ENCODE measurements at regions not wholly inside any gene's neighbourhood (a gene's known extent, or its start where the extent isn't known, plus 50 kb on each side); places are given as distances from the start of the nearest gene placed in this dataset.

GRCh38 chr1:5381491-5381890, 610.7 kb downstream of the NPHP4 start:
- no peaks in the 10 kb centered on the region for H3K4me1 ChIP-seq (ENCODE audit: control insufficient read depth, extremely low read depth, insufficient read depth, low read length)
- no peak overlapping the region for H2AFZ ChIP-seq (ENCODE audit: low read length)
- no peak overlapping the region for H3K4me3 ChIP-seq (replicated peaks in 1 of 4; ENCODE audit: control extremely low read depth in 1 of 4, insufficient read depth in 1 of 4, low read depth in 3 of 4, low read length in 4 of 4)
- TF ChIP-seq CTCF (conservative IDR thresholded peaks at IDR 0.05 in 1 of 2, IDR thresholded peaks at IDR 0.05 in 1 of 2; ENCODE audit: low read depth in 1 of 2, low read length in 2 of 2) (no peak), EZH2 (IDR thresholded peaks at IDR 0.05; ENCODE audit: low read length, missing control alignments) (no peak)
- no peaks in the 10 kb centered on the region for H4K20me1 ChIP-seq (ENCODE audit: control insufficient read depth, extremely low read depth, insufficient read depth, low read length)
- no peaks in the 10 kb centered on the region for H3K79me2 ChIP-seq (ENCODE audit: control insufficient read depth, insufficient read depth, low read length)
- H3K9me3 ChIP-seq (ENCODE audit: control insufficient read depth, insufficient read depth, low read depth, low read length): no peaks in the 10 kb centered on the region
- H3K27me3 ChIP-seq (ENCODE audit: control insufficient read depth, insufficient read depth, low read length): no peaks in the 10 kb centered on the region
- H3K9ac ChIP-seq (ENCODE audit: insufficient read depth, low read length): no peak overlapping the region
- no peak for DNase-seq (ENCODE audit: low read depth in 2 of 2)
- no peak overlapping the region for H3K4me2 ChIP-seq (ENCODE audit: extremely low read depth, insufficient read depth, low read length)
- no peaks in the 10 kb centered on the region for H3K36me3 ChIP-seq (ENCODE audit: control insufficient read depth, insufficient read depth, low read length)
- H3K27ac ChIP-seq (ENCODE audit: insufficient read depth, low read length): no peak overlapping the region

- H3K9ac ChIP-seq (ENCODE audit: insufficient read depth, low read length): no peak overlapping the region
- TF ChIP-seq CTCF (conservative IDR thresholded peaks at IDR 0.05 in 1 of 2, IDR thresholded peaks at IDR 0.05 in 1 of 2; ENCODE audit: low read depth in 1 of 2, low read length in 2 of 2) (no peak), EZH2 (IDR thresholded peaks at IDR 0.05; ENCODE audit: low read length, missing control alignments) (no peak)
These were observed 613.0 kb downstream of the NPHP4 start for GRCh38 chr1:5379176-5379759.

GRCh38 chr1:5376538-5377247, 615.5 kb downstream of the NPHP4 start:
- Histone ChIP-seq H3K27me3 (ENCODE audit: control insufficient read depth, insufficient read depth, low read length) (no peaks in the 10 kb centered on the region), H3K4me3 (replicated peaks in 1 of 4; ENCODE audit: control extremely low read depth in 1 of 4, insufficient read depth in 1 of 4, low read depth in 3 of 4, low read length in 4 of 4) (no peak overlapping the region), H3K27ac (ENCODE audit: insufficient read depth, low read length) (no peak overlapping the region), H3K79me2 (ENCODE audit: control insufficient read depth, insufficient read depth, low read length) (no peaks in the 10 kb centered on the region), H2AFZ (ENCODE audit: low read length) (no peak overlapping the region), H3K4me2 (ENCODE audit: extremely low read depth, insufficient read depth, low read length) (no peak overlapping the region), H3K9me3 (ENCODE audit: control insufficient read depth, insufficient read depth, low read depth, low read length) (no peaks in the 10 kb centered on the region), H4K20me1 (ENCODE audit: control insufficient read depth, extremely low read depth, insufficient read depth, low read length) (no peaks in the 10 kb centered on the region), H3K36me3 (ENCODE audit: control insufficient read depth, insufficient read depth, low read length) (no peaks in the 10 kb centered on the region), H3K4me1 (ENCODE audit: control insufficient read depth, extremely low read depth, insufficient read depth, low read length) (no peaks in the 10 kb centered on the region), H3K9ac (ENCODE audit: insufficient read depth, low read length) (no peak overlapping the region)
- TF ChIP-seq CTCF (conservative IDR thresholded peaks at IDR 0.05 in 1 of 2, IDR thresholded peaks at IDR 0.05 in 1 of 2; ENCODE audit: low read depth in 1 of 2, low read length in 2 of 2) (no peak), EZH2 (IDR thresholded peaks at IDR 0.05; ENCODE audit: low read length, missing control alignments) (no peak)
- DNase-seq (ENCODE audit: low read depth in 2 of 2): no peak

More at GRCh38 chr1:5379176-5379759, 613.0 kb downstream of the NPHP4 start:
- Histone ChIP-seq H2AFZ (ENCODE audit: low read length) (no peak overlapping the region), H3K36me3 (ENCODE audit: control insufficient read depth, insufficient read depth, low read length) (no peaks in the 10 kb centered on the region), H3K4me1 (ENCODE audit: control insufficient read depth, extremely low read depth, insufficient read depth, low read length) (no peaks in the 10 kb centered on the region), H3K4me3 (replicated peaks in 1 of 4; ENCODE audit: control extremely low read depth in 1 of 4, insufficient read depth in 1 of 4, low read depth in 3 of 4, low read length in 4 of 4) (no peak overlapping the region), H3K27me3 (ENCODE audit: control insufficient read depth, insufficient read depth, low read length) (no peaks in the 10 kb centered on the region), H3K9me3 (ENCODE audit: control insufficient read depth, insufficient read depth, low read depth, low read length) (no peaks in the 10 kb centered on the region), H3K79me2 (ENCODE audit: control insufficient read depth, insufficient read depth, low read length) (no peaks in the 10 kb centered on the region), H3K4me2 (ENCODE audit: extremely low read depth, insufficient read depth, low read length) (no peak overlapping the region), H3K27ac (ENCODE audit: insufficient read depth, low read length) (no peak overlapping the region), H4K20me1 (ENCODE audit: control insufficient read depth, extremely low read depth, insufficient read depth, low read length) (no peaks in the 10 kb centered on the region)
- no peak for DNase-seq (ENCODE audit: low read depth in 2 of 2)

All from fibroblast of lung (primary cell).